ENCODE measurements at regions not wholly inside any gene's neighbourhood (a gene's known extent, or its start where the extent isn't known, plus 50 kb on each side); places are given as distances from the start of the nearest gene placed in this dataset.

DNA sequence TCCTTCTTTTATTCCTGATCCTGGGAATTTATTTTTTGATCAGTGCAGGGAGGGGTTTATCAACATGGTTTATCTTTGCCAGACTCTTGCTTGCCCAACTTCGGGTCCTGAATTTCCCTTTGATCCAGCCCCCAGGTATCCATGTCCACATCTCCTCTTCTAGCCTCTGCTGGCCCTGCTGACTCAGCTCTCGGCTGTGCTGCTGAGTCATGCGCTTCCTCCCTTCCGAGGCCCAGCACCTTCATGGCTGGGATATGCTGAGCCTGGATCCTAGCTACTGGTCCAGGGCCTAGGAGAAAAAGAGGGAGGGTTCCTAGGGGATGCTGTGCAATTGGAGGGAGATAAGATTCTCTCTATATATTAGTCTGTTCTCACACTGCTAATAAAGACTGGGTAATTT, 380.7 kb upstream of the SHH start:
- DNase-seq: no peak
- Histone ChIP-seq H3K27ac (ENCODE audit: low read length) (no peak overlapping the region), H3K27me3 (ENCODE audit: control insufficient read depth, insufficient read depth, low read length) (no peaks in the 10 kb centered on the region), H3K4me1 (ENCODE audit: control insufficient read depth, insufficient read depth, low read length) (no peaks in the 10 kb centered on the region), H3K36me3 (ENCODE audit: control insufficient read depth, insufficient read depth, low read length) (no peaks in the 10 kb centered on the region), H3K9me3 (ENCODE audit: control insufficient read depth, low read depth, low read length) (no peaks in the 10 kb centered on the region), H3K4me3 (ENCODE audit: low read length) (no peak overlapping the region)
- no CpG with 5 or more reads among the region's 4 CpGs for WGBS (ENCODE audit: insufficient coverage, low lambda C conversion rate)

DNA sequence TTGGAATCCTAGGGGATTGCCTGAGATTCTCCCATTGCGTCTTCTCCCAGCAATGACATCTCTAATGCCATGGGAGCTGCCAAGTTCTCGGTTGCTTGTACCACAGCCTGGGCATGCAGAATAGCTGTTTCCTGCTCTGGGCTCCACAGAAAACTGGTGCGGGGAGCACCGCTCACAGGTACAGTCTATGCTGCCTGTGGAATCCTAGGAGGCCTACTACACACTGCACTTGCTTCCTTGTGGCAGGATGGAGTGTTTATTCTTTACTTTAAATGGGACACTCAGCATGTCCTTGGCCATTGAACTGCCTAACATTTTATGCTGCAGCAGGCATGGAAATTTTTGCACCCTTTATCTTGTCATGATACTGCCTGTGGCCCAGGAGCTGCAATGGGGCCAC, 378.8 kb upstream of the SHH start:
- Histone ChIP-seq H3K27me3 (ENCODE audit: control insufficient read depth, insufficient read depth, low read length) (no peaks in the 10 kb centered on the region), H3K27ac (ENCODE audit: low read length) (no peak overlapping the region), H3K4me1 (ENCODE audit: control insufficient read depth, insufficient read depth, low read length) (no peaks in the 10 kb centered on the region), H3K9me3 (ENCODE audit: control insufficient read depth, low read depth, low read length) (peaks cover 3% of the 10 kb centered on the region), H3K4me3 (ENCODE audit: low read length) (no peak overlapping the region), H3K36me3 (ENCODE audit: control insufficient read depth, insufficient read depth, low read length) (no peaks in the 10 kb centered on the region)
- no CpG with 5 or more reads among the region's 4 CpGs for WGBS (ENCODE audit: insufficient coverage, low lambda C conversion rate)
- no peak for DNase-seq

- 93% methylated on average over 2 of the region's 2 CpGs for WGBS (ENCODE audit: insufficient coverage, low lambda C conversion rate)
- Histone ChIP-seq H3K4me3 (ENCODE audit: low read length) (no peak overlapping the region), H3K4me1 (ENCODE audit: control insufficient read depth, insufficient read depth, low read length) (no peaks in the 10 kb centered on the region), H3K27me3 (ENCODE audit: control insufficient read depth, insufficient read depth, low read length) (no peaks in the 10 kb centered on the region), H3K36me3 (ENCODE audit: control insufficient read depth, insufficient read depth, low read length) (no peaks in the 10 kb centered on the region), H3K9me3 (ENCODE audit: control insufficient read depth, low read depth, low read length) (peaks cover 3% of the 10 kb centered on the region), H3K27ac (ENCODE audit: low read length) (no peak overlapping the region)
- DNase-seq: no peak
Observed at GRCh38 chr7:156185076-156185475, 372.8 kb upstream of the SHH start.

DNA sequence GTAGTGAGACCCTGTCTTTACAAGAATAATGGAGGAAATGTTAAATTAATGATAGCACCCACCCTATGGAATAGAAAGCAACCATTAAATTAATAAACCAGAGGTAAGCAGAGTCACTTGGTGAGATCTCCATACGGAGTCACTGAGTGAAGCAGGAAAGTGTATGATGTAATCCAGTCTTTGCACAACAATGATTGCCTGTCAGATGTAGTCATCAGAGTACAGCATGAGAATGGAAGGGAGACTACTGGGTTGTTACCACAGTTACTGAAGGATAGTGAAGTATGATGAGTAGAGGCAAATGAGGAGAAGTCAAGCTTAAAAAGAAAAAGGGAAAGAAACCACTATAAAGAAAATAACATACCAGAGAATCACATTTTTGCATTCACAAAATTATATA, 371.9 kb upstream of the SHH start:
- Histone ChIP-seq H3K36me3 (ENCODE audit: control insufficient read depth, insufficient read depth, low read length) (no peaks in the 10 kb centered on the region), H3K27me3 (ENCODE audit: control insufficient read depth, insufficient read depth, low read length) (no peaks in the 10 kb centered on the region), H3K4me1 (ENCODE audit: control insufficient read depth, insufficient read depth, low read length) (no peaks in the 10 kb centered on the region), H3K27ac (ENCODE audit: low read length) (no peak overlapping the region), H3K9me3 (ENCODE audit: control insufficient read depth, low read depth, low read length) (peaks cover 3% of the 10 kb centered on the region), H3K4me3 (ENCODE audit: low read length) (no peak overlapping the region)
- no CpG with 5 or more reads among the region's 1 CpG for WGBS (ENCODE audit: insufficient coverage, low lambda C conversion rate)
- no peak for DNase-seq

DNA sequence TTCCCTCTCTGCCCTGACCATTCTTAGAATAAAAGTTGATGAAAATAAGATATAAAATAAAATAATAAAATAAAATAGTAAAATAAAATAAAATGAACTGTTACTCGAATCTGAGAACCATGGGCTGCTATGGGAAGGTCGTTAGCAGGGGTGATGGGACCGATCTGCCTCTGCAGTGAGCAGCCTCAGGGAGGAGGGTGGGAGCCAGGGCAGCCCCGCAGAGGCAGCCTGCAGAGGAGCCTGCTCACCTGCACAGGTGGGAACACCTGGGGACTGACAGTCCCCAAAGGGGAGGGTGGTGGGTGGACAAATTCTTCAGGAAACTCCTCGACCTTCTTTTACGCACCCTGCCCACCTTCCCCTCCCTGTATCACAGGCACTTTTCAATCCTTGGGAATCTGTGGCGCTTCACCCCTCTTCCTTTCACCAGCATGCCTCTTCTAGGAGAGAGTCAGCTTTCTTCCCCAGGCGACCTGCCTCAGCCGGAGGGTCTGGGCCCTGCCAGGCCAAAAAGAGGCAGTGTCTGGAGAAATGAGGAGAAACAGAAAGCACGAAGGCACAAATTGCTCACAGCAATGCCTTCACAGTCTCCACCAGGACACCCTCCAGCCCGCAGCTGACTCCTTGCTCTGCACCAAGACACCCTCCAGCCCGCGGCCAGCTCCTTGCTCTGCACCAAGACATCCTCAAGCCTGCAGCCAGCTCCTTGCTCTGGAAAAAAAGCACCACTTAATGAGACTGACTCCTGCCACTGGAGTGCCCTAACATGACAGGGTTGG, 368.4 kb upstream of the SHH start:
- Histone ChIP-seq H3K36me3 (ENCODE audit: control insufficient read depth, insufficient read depth, low read length) (no peaks in the 10 kb centered on the region), H3K4me1 (ENCODE audit: control insufficient read depth, insufficient read depth, low read length) (no peaks in the 10 kb centered on the region), H3K9me3 (ENCODE audit: control insufficient read depth, low read depth, low read length) (no peaks in the 10 kb centered on the region), H3K27ac (ENCODE audit: low read length) (no peak overlapping the region), H3K4me3 (ENCODE audit: low read length) (no peak overlapping the region), H3K27me3 (ENCODE audit: control insufficient read depth, insufficient read depth, low read length) (no peaks in the 10 kb centered on the region)
- WGBS (ENCODE audit: insufficient coverage, low lambda C conversion rate): no CpG with 5 or more reads among the region's 13 CpGs
- no peak for DNase-seq

DNA sequence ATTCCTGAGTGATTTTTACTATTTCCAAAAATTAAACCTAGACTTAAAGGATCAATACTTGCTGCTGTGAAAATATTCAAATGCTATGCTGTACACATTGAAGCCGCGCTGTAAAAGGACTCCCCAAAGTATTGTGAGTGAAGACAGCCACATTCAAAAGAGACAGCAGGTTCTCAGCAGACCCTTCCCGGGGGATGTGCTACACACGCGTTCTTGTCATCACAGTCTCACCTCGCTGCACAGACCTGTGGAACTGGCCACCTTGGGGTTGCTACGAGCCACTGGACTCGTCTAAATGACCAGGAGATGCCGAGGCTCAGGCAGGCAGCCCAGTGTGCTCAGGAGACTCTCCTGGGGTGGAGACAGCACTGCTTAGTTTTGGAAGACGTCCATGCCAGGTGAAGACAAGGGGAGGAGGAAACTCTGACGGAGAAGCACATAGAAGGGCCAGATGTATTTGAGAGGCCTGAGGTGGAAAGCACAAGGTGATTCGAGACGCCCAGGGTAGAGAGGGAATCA, 367.7 kb upstream of the SHH start:
- H3K4me1 ChIP-seq (ENCODE audit: control insufficient read depth, insufficient read depth, low read length): no peaks in the 10 kb centered on the region
- H3K27ac ChIP-seq (ENCODE audit: low read length): no peak overlapping the region
- WGBS (ENCODE audit: insufficient coverage, low lambda C conversion rate): 89% methylated on average over 2 of the region's 13 CpGs
- H3K36me3 ChIP-seq (ENCODE audit: control insufficient read depth, insufficient read depth, low read length): no peaks in the 10 kb centered on the region
- H3K9me3 ChIP-seq (ENCODE audit: control insufficient read depth, low read depth, low read length): no peaks in the 10 kb centered on the region
- no peaks in the 10 kb centered on the region for H3K27me3 ChIP-seq (ENCODE audit: control insufficient read depth, insufficient read depth, low read length)
- DNase-seq: no peak
- H3K4me3 ChIP-seq (ENCODE audit: low read length): no peak overlapping the region

DNA sequence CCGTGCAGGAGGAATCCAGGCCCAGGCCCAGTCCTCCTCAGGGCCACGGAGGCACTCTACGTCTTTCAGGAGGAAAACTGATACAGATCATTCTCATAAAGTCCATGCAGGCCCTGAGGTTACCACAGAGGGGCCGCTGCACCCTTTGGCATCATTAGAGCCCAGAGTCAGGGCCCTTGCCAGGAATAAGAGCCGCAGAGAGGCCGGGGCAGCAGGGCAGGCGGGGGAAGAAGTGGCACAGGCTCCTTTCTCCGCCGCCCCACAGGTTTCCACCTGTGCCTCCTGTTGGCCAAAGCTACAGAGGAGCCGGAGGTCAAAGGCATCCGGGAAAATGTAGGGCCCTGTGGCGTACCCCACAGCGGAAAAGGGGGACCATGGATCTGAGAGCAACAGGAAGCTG, 366.6 kb upstream of the SHH start:
- WGBS (ENCODE audit: insufficient coverage, low lambda C conversion rate): no CpG with 5 or more reads among the region's 13 CpGs

GRCh38 chr7:156178214-156178613, 366.0 kb upstream of the SHH start:
- no peaks in the 10 kb centered on the region for H3K27me3 ChIP-seq (ENCODE audit: control insufficient read depth, insufficient read depth, low read length)
- no peak overlapping the region for H3K4me3 ChIP-seq (ENCODE audit: low read length)
- no peak overlapping the region for H3K27ac ChIP-seq (ENCODE audit: low read length)
- no peaks in the 10 kb centered on the region for H3K36me3 ChIP-seq (ENCODE audit: control insufficient read depth, insufficient read depth, low read length)
- no peaks in the 10 kb centered on the region for H3K4me1 ChIP-seq (ENCODE audit: control insufficient read depth, insufficient read depth, low read length)
- H3K9me3 ChIP-seq (ENCODE audit: control insufficient read depth, low read depth, low read length): no peaks in the 10 kb centered on the region
- no peak for DNase-seq
- WGBS (ENCODE audit: insufficient coverage, low lambda C conversion rate): 80% methylated on average over 5 of the region's 15 CpGs

More for the DNA sequence above, 366.6 kb upstream of the SHH start:
- Histone ChIP-seq H3K9me3 (ENCODE audit: control insufficient read depth, low read depth, low read length) (no peaks in the 10 kb centered on the region), H3K4me3 (ENCODE audit: low read length) (no peak overlapping the region), H3K27ac (ENCODE audit: low read length) (no peak overlapping the region), H3K4me1 (ENCODE audit: control insufficient read depth, insufficient read depth, low read length) (no peaks in the 10 kb centered on the region), H3K36me3 (ENCODE audit: control insufficient read depth, insufficient read depth, low read length) (no peaks in the 10 kb centered on the region), H3K27me3 (ENCODE audit: control insufficient read depth, insufficient read depth, low read length) (no peaks in the 10 kb centered on the region)
- DNase-seq: no peak

DNA sequence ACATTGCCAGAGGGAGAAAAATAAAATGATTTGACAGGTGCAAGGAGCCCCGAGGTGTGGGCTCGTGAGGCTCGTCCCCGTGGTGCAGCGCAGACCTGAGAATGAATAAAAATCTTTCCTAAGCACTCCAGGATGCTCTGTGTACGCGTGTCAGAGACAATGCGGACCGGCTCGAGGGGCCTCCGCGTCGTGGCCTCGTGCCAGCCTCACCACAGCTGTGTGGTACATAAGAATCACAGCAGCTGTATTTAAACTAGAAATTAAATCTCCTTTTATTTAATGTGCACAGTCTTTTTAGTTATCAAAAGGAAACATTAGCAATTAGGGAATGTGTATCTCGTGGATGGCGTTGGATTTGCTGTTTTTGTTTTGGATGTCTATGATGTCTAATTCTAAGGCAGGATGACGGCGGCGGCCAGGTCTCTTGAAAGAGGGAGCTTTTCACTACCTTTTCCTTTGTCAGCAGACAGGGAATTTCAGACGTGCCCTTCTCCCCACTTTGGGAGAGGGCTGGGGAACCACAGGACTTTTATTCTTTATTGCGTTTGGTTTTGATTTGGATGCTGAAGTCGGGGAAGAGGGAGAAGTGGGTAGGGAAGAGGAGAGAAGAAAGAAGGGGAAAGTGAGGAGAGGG, 365.3 kb upstream of the SHH start:
- Histone ChIP-seq H3K27ac (ENCODE audit: low read length) (no peak overlapping the region), H3K9me3 (ENCODE audit: control insufficient read depth, low read depth, low read length) (no peaks in the 10 kb centered on the region), H3K4me3 (ENCODE audit: low read length) (no peak overlapping the region), H3K4me1 (ENCODE audit: control insufficient read depth, insufficient read depth, low read length) (no peaks in the 10 kb centered on the region), H3K27me3 (ENCODE audit: control insufficient read depth, insufficient read depth, low read length) (no peaks in the 10 kb centered on the region), H3K36me3 (ENCODE audit: control insufficient read depth, insufficient read depth, low read length) (no peaks in the 10 kb centered on the region)
- 71% methylated on average over 3 of the region's 22 CpGs for WGBS (ENCODE audit: insufficient coverage, low lambda C conversion rate)
- DNase-seq: no peak

DNA sequence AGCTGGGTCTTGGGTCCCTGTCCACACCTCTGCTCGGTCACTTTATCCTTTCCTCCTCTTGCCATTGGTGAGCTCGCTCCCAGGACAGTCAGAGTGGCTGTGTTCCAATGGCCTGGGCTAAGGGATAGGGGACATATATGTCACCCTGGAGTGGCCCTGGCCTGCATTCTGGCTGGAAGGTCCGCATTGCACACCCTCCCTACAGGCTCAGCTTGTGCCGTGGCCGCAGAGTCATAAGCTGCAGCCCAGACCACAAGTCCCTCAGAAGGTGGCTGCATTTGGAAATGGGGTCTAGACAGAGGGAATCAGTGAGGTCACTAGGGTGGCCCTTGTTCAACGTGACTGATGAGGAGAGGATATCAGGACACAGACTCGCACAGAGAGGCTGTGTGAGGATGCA, 363.8 kb upstream of the SHH start:
- Histone ChIP-seq H3K4me1 (ENCODE audit: control insufficient read depth, insufficient read depth, low read length) (no peaks in the 10 kb centered on the region), H3K9me3 (ENCODE audit: control insufficient read depth, low read depth, low read length) (no peaks in the 10 kb centered on the region), H3K36me3 (ENCODE audit: control insufficient read depth, insufficient read depth, low read length) (no peaks in the 10 kb centered on the region), H3K27ac (ENCODE audit: low read length) (no peak overlapping the region), H3K4me3 (ENCODE audit: low read length) (no peak overlapping the region), H3K27me3 (ENCODE audit: control insufficient read depth, insufficient read depth, low read length) (no peaks in the 10 kb centered on the region)
- WGBS (ENCODE audit: insufficient coverage, low lambda C conversion rate): no CpG with 5 or more reads among the region's 7 CpGs
- DNase-seq: no peak

- no peak overlapping the region for H3K27ac ChIP-seq (ENCODE audit: low read length)
- no peaks in the 10 kb centered on the region for H3K36me3 ChIP-seq (ENCODE audit: control insufficient read depth, insufficient read depth, low read length)
- DNase-seq: no peak
- no CpG with 5 or more reads among the region's 10 CpGs for WGBS (ENCODE audit: insufficient coverage, low lambda C conversion rate)
- H3K9me3 ChIP-seq (ENCODE audit: control insufficient read depth, low read depth, low read length): no peaks in the 10 kb centered on the region
- H3K4me1 ChIP-seq (ENCODE audit: control insufficient read depth, insufficient read depth, low read length): no peaks in the 10 kb centered on the region
- H3K27me3 ChIP-seq (ENCODE audit: control insufficient read depth, insufficient read depth, low read length): no peaks in the 10 kb centered on the region
- no peak overlapping the region for H3K4me3 ChIP-seq (ENCODE audit: low read length)
Observed at GRCh38 chr7:156175003-156175402, 362.7 kb upstream of the SHH start.
